ENCODE measurements at regions not wholly inside any gene's neighbourhood (a gene's known extent, or its start where the extent isn't known, plus 50 kb on each side); places are given as distances from the start of the nearest gene placed in this dataset.

DNA sequence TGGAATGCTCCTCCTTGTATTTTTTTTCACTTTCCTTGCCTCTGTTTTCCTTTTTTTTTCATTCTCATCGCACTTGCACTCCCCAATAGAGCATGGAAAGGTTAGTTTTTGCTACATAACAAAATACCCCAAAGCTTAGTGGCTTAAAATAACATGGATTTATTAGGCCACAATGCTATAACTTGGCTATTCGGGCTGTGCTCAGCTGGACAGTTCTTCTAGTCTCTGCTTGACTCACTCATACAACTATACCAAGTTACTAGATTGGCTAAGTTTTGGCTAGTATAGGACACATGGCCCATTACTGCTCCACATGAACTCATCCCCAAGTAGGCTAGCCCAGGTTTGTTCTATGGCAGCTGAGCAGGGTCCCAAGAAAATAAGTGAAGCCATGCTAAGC lies 94.5 kb upstream of the ANKEF1 start:
- H3K4me3 ChIP-seq (ENCODE audit: low read depth, low read length), result no peak overlapping the region
- TF ChIP-seq, protein P1, sequence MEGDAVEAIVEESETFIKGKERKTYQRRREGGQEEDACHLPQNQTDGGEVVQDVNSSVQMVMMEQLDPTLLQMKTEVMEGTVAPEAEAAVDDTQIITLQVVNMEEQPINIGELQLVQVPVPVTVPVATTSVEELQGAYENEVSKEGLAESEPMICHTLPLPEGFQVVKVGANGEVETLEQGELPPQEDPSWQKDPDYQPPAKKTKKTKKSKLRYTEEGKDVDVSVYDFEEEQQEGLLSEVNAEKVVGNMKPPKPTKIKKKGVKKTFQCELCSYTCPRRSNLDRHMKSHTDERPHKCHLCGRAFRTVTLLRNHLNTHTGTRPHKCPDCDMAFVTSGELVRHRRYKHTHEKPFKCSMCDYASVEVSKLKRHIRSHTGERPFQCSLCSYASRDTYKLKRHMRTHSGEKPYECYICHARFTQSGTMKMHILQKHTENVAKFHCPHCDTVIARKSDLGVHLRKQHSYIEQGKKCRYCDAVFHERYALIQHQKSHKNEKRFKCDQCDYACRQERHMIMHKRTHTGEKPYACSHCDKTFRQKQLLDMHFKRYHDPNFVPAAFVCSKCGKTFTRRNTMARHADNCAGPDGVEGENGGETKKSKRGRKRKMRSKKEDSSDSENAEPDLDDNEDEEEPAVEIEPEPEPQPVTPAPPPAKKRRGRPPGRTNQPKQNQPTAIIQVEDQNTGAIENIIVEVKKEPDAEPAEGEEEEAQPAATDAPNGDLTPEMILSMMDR (IDR thresholded peaks at IDR 0.05; ENCODE audit: insufficient read depth, low read length), result no peak
- no peak for DNase-seq (ENCODE audit: low read depth)

DNA sequence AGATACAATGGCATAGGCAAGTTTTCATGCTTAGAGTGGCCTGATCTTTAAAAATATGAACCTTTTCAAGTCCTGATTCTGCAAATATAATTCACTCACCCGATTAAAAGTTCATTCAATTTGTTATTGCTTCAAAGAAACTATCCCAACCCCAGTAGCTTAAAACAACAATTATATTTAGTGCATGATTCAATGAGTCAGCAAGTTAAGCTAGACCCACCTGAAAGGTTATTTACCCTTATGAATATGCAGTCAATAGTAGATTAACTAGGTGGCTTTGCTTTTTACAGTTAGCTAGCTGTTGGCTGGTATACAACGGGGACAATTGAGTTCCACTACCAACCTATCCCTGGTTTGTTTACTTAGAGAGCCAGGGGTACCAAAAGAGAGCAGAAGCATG lies 95.6 kb upstream of the ANKEF1 start:
- H3K4me3 ChIP-seq (ENCODE audit: low read depth, low read length), result no peak overlapping the region
- TF ChIP-seq, protein P1 (IDR thresholded peaks at IDR 0.05; ENCODE audit: insufficient read depth, low read length), result no peak
- no peak for DNase-seq (ENCODE audit: low read depth)

DNA sequence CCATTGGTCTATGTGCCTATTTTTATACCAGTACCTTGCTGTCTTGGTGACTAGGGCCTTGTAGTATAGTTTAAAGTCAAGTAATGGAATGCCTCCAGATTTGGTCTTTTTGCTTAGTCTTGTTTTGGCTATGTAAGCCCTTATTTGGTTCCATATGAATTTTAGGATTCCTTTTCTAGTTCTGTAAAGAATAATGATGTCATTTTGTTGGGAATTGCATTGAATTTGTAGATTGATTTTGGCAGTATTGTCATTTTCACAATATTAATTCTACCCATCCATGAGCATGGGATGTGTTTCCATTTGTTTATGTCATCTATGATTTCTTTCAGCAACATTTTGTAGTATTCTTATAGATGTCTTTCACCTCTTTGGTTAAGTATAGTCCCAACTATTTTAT lies 96.4 kb upstream of the PAK5 start:
- H3K4me3 ChIP-seq (ENCODE audit: low read depth, low read length), result no peak overlapping the region
- DNase-seq (ENCODE audit: low read depth), result no peak
- TF ChIP-seq, protein P1 (IDR thresholded peaks at IDR 0.05; ENCODE audit: insufficient read depth, low read length), result no peak

DNA sequence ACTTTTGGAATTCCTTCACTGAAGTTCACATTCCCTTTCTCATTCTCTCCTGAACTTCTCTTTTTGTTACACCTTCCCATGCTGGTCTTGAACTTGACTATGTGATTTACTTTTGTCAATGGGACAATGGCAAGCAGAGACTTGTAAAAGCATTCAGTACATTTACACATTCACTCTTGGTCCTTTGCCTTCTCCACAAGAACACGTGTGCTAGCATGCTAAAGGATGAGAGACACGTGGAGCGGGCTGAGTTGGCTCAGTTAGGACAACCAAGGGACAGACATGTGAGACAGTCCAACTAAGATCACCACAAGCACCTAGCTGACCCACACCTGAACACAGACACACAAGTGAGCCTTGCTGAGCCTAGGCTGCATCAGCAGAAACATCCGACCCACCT lies 91.3 kb upstream of the PAK5 start:
- no peak overlapping the region for H3K4me3 ChIP-seq (ENCODE audit: low read depth, low read length)
- TF ChIP-seq, protein P1 (IDR thresholded peaks at IDR 0.05; ENCODE audit: insufficient read depth, low read length), result no peak
- DNase-seq (ENCODE audit: low read depth), result no peak

DNA sequence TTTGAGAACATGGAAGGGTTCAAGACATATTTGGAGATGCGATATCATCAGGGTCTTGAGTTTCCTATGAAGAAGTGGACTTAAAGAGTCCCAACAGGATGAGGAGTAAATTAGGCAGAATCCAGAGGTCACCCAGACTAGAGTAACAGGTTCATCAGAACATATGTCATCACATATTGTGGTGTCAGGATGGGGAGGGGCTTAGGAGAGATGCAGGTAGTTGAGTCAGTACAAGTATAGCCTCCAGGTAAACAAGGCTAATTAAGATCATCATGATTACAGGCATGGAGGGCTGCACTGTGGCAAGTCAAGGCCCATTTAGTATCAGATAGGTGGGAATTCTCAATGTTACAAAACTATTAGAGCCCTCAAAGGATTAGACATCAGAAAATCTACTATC lies 90.1 kb upstream of the PAK5 start:
- DNase-seq (ENCODE audit: low read depth), result no peak
- no peak overlapping the region for H3K4me3 ChIP-seq (ENCODE audit: low read depth, low read length)
- TF ChIP-seq, protein P1 (IDR thresholded peaks at IDR 0.05; ENCODE audit: insufficient read depth, low read length), result no peak

DNA sequence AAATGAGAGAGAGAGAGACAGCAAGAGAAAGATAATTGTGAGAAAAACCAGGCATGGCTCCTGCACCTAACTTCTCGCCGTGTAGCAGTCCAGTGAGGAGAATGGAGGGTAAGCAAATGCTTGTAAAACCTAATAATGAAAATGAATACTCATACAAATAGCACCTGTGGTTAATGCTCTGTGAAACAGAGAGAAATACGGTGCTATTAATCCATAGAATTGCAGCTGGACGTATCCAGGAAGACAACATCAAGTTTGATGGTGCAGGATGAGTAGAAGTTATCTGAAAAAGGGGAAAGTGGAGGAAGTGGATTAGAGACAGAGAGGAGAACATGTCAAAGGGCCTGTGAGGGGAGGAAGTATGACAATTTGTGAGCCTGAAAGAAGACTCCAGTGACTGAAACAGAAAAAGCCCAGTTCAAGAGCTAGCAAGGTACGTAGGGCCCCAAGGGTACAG lies 89.4 kb upstream of the PAK5 start:
- H3K4me3 ChIP-seq (ENCODE audit: low read depth, low read length), result no peak overlapping the region

DNA sequence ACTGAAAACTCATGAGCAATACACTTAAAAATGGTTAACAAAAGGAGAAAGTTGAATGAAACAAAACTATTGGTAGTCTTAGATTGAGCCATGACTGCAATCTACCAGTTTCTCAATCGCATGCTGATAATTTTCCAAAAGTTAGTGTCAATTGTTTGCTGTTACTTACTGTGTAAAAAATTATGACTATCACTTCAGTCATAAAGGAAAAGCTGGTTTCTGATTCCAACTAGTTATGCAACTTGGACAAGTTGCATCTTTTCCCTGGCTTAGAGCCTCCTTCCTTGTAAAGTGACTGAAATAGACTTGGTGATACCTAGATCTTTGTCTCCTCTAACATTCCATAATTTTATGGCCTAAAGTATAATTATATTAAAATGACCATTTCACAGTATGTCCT lies 88.3 kb upstream of the PAK5 start:
- no peak overlapping the region for H3K4me3 ChIP-seq (ENCODE audit: low read depth, low read length)
- DNase-seq (ENCODE audit: low read depth), result peak; percentile 9
- TF ChIP-seq, protein P1 (IDR thresholded peaks at IDR 0.05; ENCODE audit: insufficient read depth, low read length), result no peak

More for the DNA sequence above, 89.4 kb upstream of the PAK5 start:
- DNase-seq (ENCODE audit: low read depth), result no peak
- TF ChIP-seq, protein P1 (IDR thresholded peaks at IDR 0.05; ENCODE audit: insufficient read depth, low read length), result no peak
